HUDEP-2 (cell line): ENCODE measurements at regions not wholly inside any gene's neighbourhood (a gene's known extent, or its start where the extent isn't known, plus 50 kb on each side); places are given as distances from the start of the nearest gene placed in this dataset.
"Not testable (repeated sequence)": the region's sequence is repeated elsewhere in the genome, so short reads cannot be mapped to it uniquely, and the experiment has no call there.

Experiments
- DNase-seq, 76 experiments: peaks; one replicate each; lab custom pipeline; 2025; ENCODE audit not compliant: unreplicated experiment in 76 of 76; lab: John Stamatoyannopoulos, UW

GRCh38 chr10:14429043-14429700 lies 98.4 kb upstream of the FRMD4A start:
- no peak for DNase-seq

DNA sequence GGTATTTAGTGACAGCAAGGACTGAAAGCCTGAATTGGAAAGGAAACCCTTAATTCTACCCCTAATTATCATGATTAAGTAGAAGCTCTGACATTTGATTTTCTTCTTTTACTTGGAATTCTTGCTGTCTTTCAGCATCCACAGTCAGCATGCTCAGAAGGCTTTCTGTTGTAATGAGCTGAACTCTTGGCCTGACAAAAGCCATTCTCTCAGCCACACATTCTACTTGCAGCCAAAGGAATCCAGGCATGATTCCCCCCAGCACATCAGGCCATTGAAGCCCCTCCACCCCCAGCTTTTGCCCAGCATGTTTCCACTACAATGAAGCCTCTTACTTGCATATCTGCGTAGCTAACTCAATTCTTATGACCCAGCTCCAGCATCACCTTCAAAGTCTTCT lies 94.3 kb upstream of the FRMD4A start:
- DNase-seq, result no peak

- no peak for DNase-seq
These were observed 92.5 kb upstream of the FRMD4A start for GRCh38 chr10:14423111-14423744.

DNA sequence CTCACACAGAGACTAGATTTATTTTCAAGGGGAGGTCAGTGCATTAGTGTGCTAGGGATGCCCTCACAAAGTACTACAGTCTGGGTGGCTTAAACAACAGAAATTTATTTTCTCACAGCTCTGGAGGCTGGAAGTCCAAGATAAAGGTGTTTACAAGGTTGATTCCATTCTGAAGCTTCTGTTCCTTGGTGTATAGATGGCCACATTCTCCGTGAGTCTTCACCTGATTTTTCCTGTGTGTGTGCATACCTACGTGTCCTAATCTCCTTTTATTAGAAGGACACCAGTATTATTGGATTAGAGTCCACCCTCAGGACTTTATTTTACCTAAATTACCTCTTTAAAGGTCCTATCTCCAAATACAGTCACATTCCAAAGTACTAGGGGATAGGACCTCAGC lies 91.7 kb upstream of the FRMD4A start:
- DNase-seq, result no peak

DNA sequence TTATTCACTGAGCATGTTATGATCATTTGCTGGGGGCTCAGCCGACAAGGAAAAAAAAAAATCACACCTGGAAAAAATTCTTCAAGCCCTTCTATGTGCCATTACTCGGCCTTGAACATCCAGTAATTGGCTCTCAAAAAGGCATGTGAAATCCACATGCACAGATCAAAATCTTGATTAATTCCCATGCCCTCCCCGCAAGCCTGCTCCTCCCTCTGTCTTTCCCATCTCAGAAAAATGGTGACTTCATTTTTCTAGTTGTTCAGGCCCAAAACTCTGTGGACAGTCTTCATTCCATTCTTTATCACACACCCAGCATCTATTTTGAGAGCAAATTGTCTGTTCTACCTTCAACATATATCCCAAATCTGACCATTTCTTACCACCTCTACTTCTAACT lies 91.2 kb upstream of the FRMD4A start:
- no peak for DNase-seq

DNA sequence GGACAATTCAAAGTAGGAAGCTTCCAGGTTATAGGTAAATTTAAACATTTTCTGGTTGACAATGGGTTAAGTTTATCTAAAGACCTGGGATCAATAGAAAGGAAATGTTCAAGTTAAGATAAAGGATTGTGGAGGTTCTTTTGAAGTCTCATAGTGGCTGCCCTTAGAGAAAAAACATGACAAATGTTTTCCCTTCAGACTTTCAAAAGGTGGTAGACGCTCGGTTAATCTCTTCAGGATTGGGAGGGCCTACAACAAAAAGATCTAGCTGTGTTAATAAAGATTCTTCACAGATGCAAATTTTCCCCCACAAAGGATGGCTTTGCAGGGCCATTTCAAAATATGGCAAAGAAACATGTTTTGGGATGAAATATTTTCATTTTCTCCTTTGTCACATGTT lies 86.6 kb upstream of the FRMD4A start:
- DNase-seq, result not testable (repeated sequence)

DNA sequence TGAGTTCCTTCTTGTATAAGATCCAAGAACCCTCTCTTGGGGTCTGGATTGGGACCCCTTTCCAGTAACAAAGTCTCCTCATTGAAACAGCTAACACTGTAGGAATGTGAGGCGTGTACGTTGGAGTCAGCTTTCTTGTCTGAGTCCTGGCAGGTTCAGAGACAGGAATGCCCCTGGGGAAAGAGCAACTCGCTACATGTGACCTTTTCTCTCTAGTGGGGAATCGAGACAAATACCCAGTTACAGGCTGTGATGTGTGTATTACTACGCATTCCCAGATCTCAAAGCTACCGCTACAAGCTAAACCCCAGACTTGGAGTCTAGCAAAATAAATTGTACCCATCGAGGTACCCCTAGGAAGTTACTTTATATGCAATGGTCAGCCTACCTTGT lies 85.6 kb upstream of the FRMD4A start:
- no peak for DNase-seq

- no peak for DNase-seq
These were observed 85.1 kb upstream of the FRMD4A start for GRCh38 chr10:14415676-14416307.

DNA sequence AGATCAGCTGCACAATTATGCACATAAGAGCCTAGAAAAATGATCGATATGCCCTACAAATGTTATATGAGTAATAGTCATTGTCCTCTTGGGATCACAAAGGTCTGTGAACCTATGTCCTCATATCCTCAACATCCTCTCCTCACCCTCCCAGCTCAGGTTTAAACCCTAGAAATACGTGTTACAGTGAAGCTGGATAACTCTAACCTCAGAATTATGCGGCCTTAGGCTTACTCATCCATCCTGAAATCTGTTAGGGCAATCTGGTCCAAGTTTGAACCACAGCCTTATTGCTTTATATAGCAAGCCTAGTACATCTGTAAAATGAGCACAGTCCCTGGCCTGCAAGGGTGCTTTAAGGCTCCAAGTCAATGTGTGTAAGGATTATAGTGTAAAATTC lies 84.2 kb upstream of the FRMD4A start:
- no peak for DNase-seq

DNA sequence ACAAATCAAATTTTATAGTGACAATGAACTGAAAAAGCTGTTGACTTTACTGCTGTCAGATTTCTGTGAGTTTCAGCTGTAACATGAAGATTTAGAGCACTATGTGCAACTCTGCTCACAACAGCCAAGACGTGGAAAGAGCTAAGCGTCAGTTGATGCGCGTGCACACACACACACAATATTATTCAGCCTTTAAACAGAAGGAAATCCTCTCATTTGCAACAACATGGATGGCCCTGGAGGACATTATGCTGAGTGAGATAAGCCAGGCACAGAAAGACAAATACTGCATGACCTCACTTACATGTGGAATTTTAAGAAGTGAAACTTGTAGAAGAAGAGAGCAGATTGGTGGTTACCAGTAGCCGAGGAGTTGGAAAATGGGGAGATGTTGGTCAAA lies 82.8 kb upstream of the FRMD4A start:
- no peak for DNase-seq

- DNase-seq, result no peak
These were observed 81.9 kb upstream of the FRMD4A start for GRCh38 chr10:14412624-14413023.

DNA sequence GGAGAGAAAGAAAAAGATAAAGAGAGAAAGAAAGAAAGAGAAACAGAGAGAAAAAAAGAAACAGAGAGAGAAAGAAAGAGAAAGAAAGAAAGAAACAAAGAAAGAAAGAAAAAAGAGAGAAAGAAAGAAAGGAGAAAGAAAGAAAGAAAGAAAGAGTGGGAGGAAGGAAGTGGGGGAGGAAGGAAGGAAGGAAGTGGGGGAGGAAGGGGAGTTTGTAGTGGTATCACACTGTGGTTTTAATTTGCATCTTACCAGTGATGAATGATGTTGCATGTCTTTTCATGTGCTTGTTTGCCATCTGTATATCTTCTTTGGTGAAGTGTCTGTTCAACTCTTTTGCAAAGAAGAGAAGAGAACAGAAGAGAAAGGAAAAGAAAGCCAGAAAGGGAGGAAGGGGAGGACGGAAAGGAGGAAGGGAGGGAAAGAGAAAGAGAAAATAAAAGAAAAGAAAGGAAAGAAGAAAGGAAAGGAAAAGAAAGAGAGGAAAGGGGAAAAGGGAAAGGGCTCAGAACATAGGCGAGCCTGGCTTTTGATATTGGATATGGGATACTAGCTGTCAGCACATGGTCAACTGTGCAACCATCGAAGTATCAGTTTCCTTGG lies 79.2 kb upstream of the FRMD4A start:
- DNase-seq, result no peak

GRCh38 chr10:14409247-14409646 lies 78.5 kb upstream of the FRMD4A start:
- DNase-seq, result no peak

DNA sequence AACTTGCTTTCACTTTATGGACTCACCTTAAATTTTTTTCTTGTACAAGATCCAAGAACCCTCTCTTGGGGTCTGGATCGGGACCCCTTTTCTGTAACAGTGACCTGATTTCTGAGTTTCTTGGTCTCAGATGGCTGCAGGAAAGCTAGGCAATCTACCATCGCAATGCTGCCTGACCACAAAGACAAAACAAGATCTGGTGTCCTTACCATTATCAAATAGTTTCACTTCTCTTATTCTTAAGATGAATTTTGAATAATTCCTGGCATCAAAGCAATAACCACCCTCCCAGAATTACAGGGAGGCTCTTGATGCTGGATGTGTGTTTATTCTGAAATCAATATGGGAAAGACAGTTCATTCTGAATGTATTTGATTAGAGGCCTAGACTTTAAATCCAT lies 77.4 kb upstream of the FRMD4A start:
- no peak for DNase-seq

GRCh38 chr10:14407567-14407966 lies 76.8 kb upstream of the FRMD4A start:
- no peak for DNase-seq

GRCh38 chr10:14405076-14406065 lies 74.6 kb upstream of the FRMD4A start:
- no peak for DNase-seq

DNA sequence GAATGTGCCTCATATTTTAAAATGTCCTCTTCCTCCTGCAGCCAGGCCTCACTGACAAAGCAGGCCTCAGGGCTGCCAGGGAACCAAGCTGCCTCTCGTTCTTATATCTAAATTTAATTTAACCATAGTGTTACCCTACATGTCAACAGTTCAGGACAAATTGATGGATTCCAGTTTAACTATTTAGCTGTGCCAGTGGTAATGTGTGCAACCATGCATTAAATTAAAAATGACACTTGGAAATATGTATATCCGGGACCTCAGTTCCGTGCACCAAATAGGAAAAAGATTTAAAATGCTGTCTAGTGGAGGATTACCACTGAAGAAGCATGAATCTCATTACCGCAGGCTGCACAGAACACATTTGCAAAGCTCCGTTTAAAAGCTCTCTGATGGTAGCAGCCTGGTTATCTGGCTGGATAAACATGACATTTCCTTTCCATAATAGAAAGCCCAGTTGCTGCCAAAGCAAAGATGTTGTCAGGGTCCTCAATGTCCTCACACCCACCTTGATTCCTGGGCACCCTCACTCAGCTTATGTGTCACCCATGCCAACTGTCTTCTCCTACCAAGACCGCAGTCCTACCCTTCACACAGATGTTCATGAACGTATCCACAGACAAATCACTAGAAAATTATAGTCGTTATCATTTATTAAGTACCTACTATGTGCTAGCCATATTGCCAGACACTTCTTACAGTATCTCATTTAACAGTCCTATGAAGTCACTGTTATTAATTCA lies 73.3 kb upstream of the FRMD4A start:
- no peak for DNase-seq

DNA sequence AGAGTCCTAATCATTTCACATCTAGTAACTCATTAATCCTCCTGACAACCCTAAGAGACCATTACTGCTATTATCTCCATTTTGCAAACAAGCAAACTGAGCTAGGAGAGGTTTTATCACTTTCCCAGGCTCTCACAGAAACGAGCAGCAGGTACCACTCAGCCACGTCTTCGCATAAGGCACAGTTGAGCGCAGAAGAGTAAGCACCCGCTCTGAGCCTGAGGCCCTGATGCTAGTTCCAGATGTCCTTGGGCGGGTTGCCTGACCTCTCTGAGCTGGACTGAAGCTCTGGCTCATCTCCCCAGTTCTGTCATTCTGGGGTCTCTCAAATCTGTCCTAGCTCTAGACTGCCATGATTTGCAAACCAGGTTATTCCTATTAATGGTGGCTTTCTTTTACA lies 72.6 kb upstream of the FRMD4A start:
- DNase-seq, result no peak

DNA sequence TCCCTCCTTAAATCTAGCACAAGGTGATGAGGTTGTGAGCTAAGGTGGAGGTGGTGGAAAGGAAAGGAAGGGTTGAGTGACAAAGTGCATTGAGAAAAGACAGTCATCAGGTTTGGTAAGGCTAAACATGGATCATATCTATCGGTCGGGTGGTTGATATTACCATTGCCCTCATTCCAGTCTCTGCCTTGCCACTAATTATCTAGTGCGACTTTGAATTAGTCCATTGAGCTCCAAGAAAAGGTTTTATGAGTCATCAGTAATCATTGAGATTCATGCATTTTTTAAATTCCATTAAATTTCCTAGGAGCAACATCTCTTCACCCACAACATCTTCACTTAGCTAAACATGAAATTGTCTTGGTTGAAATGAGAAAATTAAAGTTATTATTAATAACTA lies 68.9 kb upstream of the FRMD4A start:
- DNase-seq, result no peak

DNA sequence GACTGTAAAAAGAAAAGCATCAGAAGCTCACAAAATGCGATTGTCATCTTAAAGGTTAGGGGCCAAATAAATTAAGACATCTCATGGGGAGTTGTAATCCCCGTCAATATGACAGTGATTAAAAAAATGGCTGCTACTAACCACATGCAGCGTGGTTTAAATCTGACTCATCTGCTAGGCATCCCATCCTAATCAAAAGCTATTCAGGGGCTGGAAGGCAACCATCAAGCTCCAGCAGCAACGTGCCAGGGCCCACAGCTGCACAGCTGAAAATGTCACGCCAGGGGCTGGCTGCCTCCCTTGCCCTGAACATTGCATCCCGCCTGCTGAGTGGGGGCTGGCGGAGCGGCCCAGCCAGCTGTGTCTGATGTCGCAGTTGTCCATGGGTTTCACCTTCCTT lies 66.3 kb upstream of the FRMD4A start:
- no peak for DNase-seq
